HG03175 (cell line): ENCODE measurements at regions not wholly inside any gene's neighbourhood (a gene's known extent, or its start where the extent isn't known, plus 50 kb on each side); places are given as distances from the start of the nearest gene placed in this dataset.

Experiments
- ATAC-seq: cut with Tn5 transposase; IDR thresholded peaks from one replicate; pipeline ENCODE4 v1.9.1; 2021; ENCODE audit warnings: mild to moderate bottlenecking, moderate library complexity; ENCODE audit not compliant: unreplicated experiment

- ATAC-seq, result no peak
Observed at GRCh38 chr1:87715471-87715870, 386.8 kb downstream of the LMO4 start.

GRCh38 chr1:87717157-87717670 lies 388.5 kb downstream of the LMO4 start:
- no peak for ATAC-seq

GRCh38 chr1:87718241-87718950 lies 389.7 kb downstream of the LMO4 start:
- no peak for ATAC-seq

GRCh38 chr1:87719658-87720057 lies 391.0 kb downstream of the LMO4 start:
- no peak for ATAC-seq

GRCh38 chr1:87720561-87720960 lies 391.9 kb downstream of the LMO4 start:
- ATAC-seq, result no peak

GRCh38 chr1:87723193-87723592 lies 394.5 kb downstream of the LMO4 start:
- ATAC-seq, result no peak

- no peak for ATAC-seq
Observed at GRCh38 chr1:87728169-87728568, 399.5 kb downstream of the LMO4 start.

- no peak for ATAC-seq
Observed at GRCh38 chr1:87730274-87731216, 401.9 kb downstream of the LMO4 start.

GRCh38 chr1:87733386-87733785 lies 404.7 kb downstream of the LMO4 start:
- no peak for ATAC-seq

- no peak for ATAC-seq
Observed at GRCh38 chr1:87735750-87736149, 407.1 kb downstream of the LMO4 start.

- no peak for ATAC-seq
Observed at GRCh38 chr1:87739141-87739540, 410.5 kb downstream of the LMO4 start.

- no peak for ATAC-seq
Observed at GRCh38 chr1:87739704-87740103, 411.0 kb downstream of the LMO4 start.

- ATAC-seq, result no peak
Observed at GRCh38 chr1:87743256-87743655, 414.6 kb downstream of the LMO4 start.

GRCh38 chr1:87744056-87744455 lies 415.4 kb downstream of the LMO4 start:
- no peak for ATAC-seq

- ATAC-seq, result no peak
Observed at GRCh38 chr1:87744763-87745162, 416.1 kb downstream of the LMO4 start.

- no peak for ATAC-seq
Observed at GRCh38 chr1:87753366-87753765, 424.7 kb downstream of the LMO4 start.

- no peak for ATAC-seq
Observed at GRCh38 chr1:87754139-87754538, 425.5 kb downstream of the LMO4 start.

- ATAC-seq, result no peak
Observed at GRCh38 chr1:87757676-87758075, 429.0 kb downstream of the LMO4 start.

- ATAC-seq, result peak; percentile 60
Observed at GRCh38 chr1:87759421-87760087, 430.9 kb downstream of the LMO4 start.

GRCh38 chr1:87760155-87760554 lies 431.5 kb downstream of the LMO4 start:
- ATAC-seq, result no peak

GRCh38 chr1:87760654-87761053 lies 432.0 kb downstream of the LMO4 start:
- no peak for ATAC-seq
